ENCODE measurements at regions not wholly inside any gene's neighbourhood (a gene's known extent, or its start where the extent isn't known, plus 50 kb on each side); places are given as distances from the start of the nearest gene placed in this dataset.
A peak's percentile ranks its signal among the peaks of the same experiment; 100 is the strongest.

DNA sequence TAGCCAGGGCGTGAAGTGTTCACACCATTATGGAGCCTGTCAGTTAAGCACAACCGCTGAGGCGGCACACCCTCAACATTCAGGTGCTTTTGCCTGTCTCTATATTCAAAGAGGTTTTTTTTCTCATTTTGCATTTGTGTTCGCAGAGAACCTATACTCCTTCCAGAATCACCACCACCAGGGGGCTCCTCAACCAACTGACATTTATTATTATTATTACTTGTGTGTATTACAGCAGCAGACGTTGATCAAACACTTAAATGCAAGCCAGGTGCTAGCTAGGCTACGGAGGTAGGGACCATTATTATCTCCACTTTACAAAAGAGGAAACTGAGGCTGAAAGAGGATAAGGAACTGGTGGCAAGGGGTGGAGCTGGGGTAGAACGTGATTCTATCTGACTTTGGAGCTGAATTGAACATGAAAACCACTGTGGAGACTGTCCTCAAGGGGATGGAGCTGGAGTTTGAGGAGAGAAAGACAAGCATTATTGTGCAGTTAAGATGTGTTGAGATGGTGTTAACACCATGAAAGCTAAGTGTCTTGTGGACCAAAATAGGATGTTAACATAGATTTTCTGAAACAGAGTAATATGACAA, 133.8 kb upstream of the PLXNA4 start:
- Histone ChIP-seq H3K4me1 (ENCODE audit: insufficient read depth, low read length, poor library complexity, severe bottlenecking) (no peaks in the 10 kb centered on the region), H3K36me3 (ENCODE audit: insufficient read depth, low read length) (no peaks in the 10 kb centered on the region), H4K20me1 (ENCODE audit: insufficient read depth, low read length) (no peaks in the 10 kb centered on the region), H3K9me3 (ENCODE audit: low read length) (no peaks in the 10 kb centered on the region), H3K4me2 (ENCODE audit: low read length) (no peak overlapping the region), H3K27ac (ENCODE audit: low read depth, low read length, poor library complexity, severe bottlenecking) (no peak overlapping the region), H3K4me3 (ENCODE audit: low read depth, low read length, poor library complexity, severe bottlenecking) (no peak overlapping the region), H3K9me2 (ENCODE audit: insufficient read depth, low read length) (no peaks in the 10 kb centered on the region), H3K79me2 (ENCODE audit: insufficient read depth, low read depth, low read length) (no peaks in the 10 kb centered on the region), H2AFZ (ENCODE audit: low read length) (no peak overlapping the region)
- BruUV-seq (replicated peaks): no TSS peak
- intact Hi-C loops (cut with micrococcal nuclease; ENCODE audit: unreplicated experiment): loop anchor here (5.0 kb wide), 1 partner anchor 522 kb away; no protein-coding TSS in a partner anchor
- ChIA-PET POLR2A (interaction anchor here (0.5 to 1.0 kb wide), 2 partner anchors 609 to 871 kb away, joined by 3 to 6 read pairs; no protein-coding TSS in a partner anchor), CTCF (ENCODE audit: unreplicated experiment) (no interaction called here)
- peak; percentile 53 for DNase-seq (ENCODE audit: low spot score)
- TF ChIP-seq EZH2phosphoT487 (IDR thresholded peaks at IDR 0.05; ENCODE audit: borderline replicate concordance, low read depth, low read length): no peak
- TF ChIP-seq, protein P1, sequence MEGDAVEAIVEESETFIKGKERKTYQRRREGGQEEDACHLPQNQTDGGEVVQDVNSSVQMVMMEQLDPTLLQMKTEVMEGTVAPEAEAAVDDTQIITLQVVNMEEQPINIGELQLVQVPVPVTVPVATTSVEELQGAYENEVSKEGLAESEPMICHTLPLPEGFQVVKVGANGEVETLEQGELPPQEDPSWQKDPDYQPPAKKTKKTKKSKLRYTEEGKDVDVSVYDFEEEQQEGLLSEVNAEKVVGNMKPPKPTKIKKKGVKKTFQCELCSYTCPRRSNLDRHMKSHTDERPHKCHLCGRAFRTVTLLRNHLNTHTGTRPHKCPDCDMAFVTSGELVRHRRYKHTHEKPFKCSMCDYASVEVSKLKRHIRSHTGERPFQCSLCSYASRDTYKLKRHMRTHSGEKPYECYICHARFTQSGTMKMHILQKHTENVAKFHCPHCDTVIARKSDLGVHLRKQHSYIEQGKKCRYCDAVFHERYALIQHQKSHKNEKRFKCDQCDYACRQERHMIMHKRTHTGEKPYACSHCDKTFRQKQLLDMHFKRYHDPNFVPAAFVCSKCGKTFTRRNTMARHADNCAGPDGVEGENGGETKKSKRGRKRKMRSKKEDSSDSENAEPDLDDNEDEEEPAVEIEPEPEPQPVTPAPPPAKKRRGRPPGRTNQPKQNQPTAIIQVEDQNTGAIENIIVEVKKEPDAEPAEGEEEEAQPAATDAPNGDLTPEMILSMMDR (conservative IDR thresholded peaks at IDR 0.05; ENCODE audit: low read length): peak; percentile 86

DNA sequence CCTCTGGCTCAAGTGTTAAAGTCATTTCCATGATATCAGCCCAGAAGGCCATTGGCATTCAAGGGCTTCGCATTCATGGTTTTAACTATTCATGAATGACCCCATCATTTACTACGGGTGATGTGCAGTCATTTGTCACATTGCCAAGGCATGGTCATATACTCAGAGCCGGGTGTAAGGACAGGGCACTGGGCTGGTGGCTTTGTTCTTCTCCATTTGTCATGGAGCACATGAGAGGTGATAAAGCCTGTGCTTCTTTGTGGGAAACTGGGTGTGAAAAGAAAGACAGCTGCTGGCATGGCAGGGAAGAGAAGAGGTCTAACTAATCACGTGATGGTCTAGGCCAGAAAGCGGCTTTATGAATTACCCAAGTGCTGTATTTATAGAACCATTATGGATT, 132.2 kb upstream of the PLXNA4 start:
- intact Hi-C loops (cut with micrococcal nuclease; ENCODE audit: unreplicated experiment): no loop called here

DNA sequence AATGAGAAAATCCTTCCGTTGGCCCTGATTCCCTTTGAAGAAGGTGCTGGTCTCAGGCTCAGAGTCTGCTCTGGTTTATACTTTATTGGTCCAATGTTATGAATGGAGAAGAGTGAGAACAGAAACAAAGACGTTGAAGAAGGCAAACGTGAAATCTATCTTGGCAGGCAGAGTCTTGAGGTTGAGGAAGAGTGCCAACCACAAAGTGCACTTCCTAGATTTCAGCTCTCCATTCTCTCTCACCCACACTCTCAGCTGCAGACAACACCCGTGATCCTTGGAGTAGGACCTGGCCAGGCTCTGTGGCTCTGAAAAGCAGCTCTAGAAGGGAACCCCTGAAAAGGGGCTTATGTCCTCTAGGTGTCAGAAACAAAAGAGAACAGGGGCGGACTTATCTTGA, 128.9 kb upstream of the PLXNA4 start:
- no peak overlapping the region for H2AFZ ChIP-seq (ENCODE audit: low read length)
- H3K9me2 ChIP-seq (ENCODE audit: insufficient read depth, low read length): no peaks in the 10 kb centered on the region
- no peaks in the 10 kb centered on the region for H3K4me1 ChIP-seq (ENCODE audit: insufficient read depth, low read length, poor library complexity, severe bottlenecking)
- ChIA-PET CTCF (ENCODE audit: unreplicated experiment) (no interaction called here), POLR2A (no interaction called here)
- TF ChIP-seq, protein P1 (conservative IDR thresholded peaks at IDR 0.05; ENCODE audit: low read length): no peak
- TF ChIP-seq EZH2phosphoT487 (IDR thresholded peaks at IDR 0.05; ENCODE audit: borderline replicate concordance, low read depth, low read length): no peak
- H3K36me3 ChIP-seq (ENCODE audit: insufficient read depth, low read length): no peaks in the 10 kb centered on the region
- H3K4me2 ChIP-seq (ENCODE audit: low read length): no peak overlapping the region
- H4K20me1 ChIP-seq (ENCODE audit: insufficient read depth, low read length): no peaks in the 10 kb centered on the region
- no peak overlapping the region for H3K4me3 ChIP-seq (ENCODE audit: low read depth, low read length, poor library complexity, severe bottlenecking)
- DNase-seq (ENCODE audit: low spot score): no peak
- H3K9me3 ChIP-seq (ENCODE audit: low read length): no peaks in the 10 kb centered on the region
- no peak overlapping the region for H3K27ac ChIP-seq (ENCODE audit: low read depth, low read length, poor library complexity, severe bottlenecking)
- intact Hi-C loops (cut with micrococcal nuclease; ENCODE audit: unreplicated experiment): no loop called here
- no peaks in the 10 kb centered on the region for H3K79me2 ChIP-seq (ENCODE audit: insufficient read depth, low read depth, low read length)
- BruUV-seq (replicated peaks): no TSS peak

More for the DNA sequence above, 132.2 kb upstream of the PLXNA4 start:
- H3K9me2 ChIP-seq (ENCODE audit: insufficient read depth, low read length): no peaks in the 10 kb centered on the region
- ChIA-PET POLR2A (no interaction called here), CTCF (ENCODE audit: unreplicated experiment) (no interaction called here)
- no peaks in the 10 kb centered on the region for H3K79me2 ChIP-seq (ENCODE audit: insufficient read depth, low read depth, low read length)
- no peaks in the 10 kb centered on the region for H3K9me3 ChIP-seq (ENCODE audit: low read length)
- no peak for DNase-seq (ENCODE audit: low spot score)
- H3K4me2 ChIP-seq (ENCODE audit: low read length): no peak overlapping the region
- no TSS peak for BruUV-seq (replicated peaks)
- no peak for TF ChIP-seq EZH2phosphoT487 (IDR thresholded peaks at IDR 0.05; ENCODE audit: borderline replicate concordance, low read depth, low read length)
- TF ChIP-seq, protein P1 (conservative IDR thresholded peaks at IDR 0.05; ENCODE audit: low read length): no peak
- H3K27ac ChIP-seq (ENCODE audit: low read depth, low read length, poor library complexity, severe bottlenecking): no peak overlapping the region
- H3K4me3 ChIP-seq (ENCODE audit: low read depth, low read length, poor library complexity, severe bottlenecking): no peak overlapping the region
- H2AFZ ChIP-seq (ENCODE audit: low read length): no peak overlapping the region
- H3K4me1 ChIP-seq (ENCODE audit: insufficient read depth, low read length, poor library complexity, severe bottlenecking): no peaks in the 10 kb centered on the region
- no peaks in the 10 kb centered on the region for H4K20me1 ChIP-seq (ENCODE audit: insufficient read depth, low read length)
- no peaks in the 10 kb centered on the region for H3K36me3 ChIP-seq (ENCODE audit: insufficient read depth, low read length)

Measured in OCI-LY7 (cell line).